ENCODE measurements at regions not wholly inside any gene's neighbourhood (a gene's known extent, or its start where the extent isn't known, plus 50 kb on each side); places are given as distances from the start of the nearest gene placed in this dataset.

DNA sequence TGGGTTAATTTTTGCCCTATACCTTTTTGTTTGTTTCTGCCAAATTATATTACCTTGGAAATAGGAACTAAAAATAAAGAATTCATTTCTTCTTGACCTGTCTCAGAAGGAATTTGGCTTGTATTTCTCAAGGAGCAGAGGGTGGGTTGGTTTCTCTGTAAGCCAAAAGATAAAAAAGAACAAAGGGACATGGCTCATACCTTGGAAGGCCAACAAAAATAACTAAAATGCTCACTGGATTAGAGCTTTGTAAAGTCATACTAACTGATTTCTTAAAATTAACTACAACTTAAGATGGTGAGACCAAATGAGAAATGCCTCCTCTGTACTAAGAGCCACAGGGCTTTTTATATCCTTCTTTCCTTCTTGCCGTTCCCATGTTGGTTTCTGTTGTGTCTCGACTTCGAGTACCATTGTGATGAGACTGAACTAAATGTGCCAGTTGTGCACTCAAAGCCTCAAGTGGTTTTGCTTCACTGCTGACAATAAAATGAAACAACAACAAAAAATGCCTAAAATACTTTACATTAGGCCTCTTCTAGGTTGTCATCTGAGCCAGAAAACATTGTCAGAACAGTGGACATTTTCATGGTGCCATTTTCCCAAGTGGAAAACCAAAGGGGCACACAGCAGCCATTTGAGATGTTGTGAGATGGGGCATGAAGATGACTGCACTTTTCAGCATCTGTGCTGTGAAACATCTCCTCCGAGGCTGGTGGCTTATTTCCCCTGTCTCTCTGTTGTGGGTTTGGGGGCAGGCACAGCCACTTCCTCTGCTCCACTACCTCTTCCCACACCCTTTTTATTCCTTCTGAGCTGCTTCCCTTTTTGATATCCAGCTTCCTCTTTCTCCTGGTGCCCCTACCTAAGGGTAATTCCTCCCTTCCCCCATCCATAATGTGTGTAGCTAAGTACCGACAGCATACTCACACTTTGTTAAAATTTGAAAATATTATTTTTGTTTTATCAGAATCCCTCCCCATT is 51.8 kb upstream of the AGR3 start:
- no peak for DNase-seq (ENCODE audit: low spot score)
- TF ChIP-seq, protein P1, sequence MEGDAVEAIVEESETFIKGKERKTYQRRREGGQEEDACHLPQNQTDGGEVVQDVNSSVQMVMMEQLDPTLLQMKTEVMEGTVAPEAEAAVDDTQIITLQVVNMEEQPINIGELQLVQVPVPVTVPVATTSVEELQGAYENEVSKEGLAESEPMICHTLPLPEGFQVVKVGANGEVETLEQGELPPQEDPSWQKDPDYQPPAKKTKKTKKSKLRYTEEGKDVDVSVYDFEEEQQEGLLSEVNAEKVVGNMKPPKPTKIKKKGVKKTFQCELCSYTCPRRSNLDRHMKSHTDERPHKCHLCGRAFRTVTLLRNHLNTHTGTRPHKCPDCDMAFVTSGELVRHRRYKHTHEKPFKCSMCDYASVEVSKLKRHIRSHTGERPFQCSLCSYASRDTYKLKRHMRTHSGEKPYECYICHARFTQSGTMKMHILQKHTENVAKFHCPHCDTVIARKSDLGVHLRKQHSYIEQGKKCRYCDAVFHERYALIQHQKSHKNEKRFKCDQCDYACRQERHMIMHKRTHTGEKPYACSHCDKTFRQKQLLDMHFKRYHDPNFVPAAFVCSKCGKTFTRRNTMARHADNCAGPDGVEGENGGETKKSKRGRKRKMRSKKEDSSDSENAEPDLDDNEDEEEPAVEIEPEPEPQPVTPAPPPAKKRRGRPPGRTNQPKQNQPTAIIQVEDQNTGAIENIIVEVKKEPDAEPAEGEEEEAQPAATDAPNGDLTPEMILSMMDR (IDR thresholded peaks at IDR 0.05; ENCODE audit: extremely low read depth, missing control alignments), result no peak

DNA sequence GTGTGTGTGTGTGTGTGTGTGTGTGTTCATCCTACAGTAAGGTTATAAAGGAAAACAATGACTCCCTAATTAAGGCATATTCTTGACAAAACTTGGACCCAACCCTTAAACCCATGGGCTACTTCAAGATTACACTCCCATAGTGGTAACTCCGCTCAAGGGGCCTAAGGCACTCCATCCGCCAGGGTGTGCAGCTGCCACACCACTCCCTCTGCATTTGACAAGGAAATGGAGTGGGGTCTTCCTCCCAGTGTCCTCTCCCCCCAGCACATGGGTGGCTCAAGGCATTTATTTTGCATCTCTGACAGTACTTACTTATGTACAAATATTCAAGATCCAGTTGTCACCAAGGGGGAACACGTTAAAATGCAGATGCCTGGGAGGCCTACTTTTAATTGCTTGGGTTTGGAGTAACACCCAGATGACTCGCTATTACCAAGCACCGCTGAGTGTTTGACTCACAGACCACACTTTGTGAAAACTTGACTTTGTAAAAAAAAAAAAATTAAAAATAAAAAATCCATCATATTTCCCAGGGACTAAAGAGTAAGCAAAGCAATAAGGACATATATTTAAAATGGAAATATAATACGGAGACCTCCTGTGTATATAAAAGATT is 53.0 kb upstream of the AGR3 start:
- no peak for DNase-seq (ENCODE audit: low spot score)
- TF ChIP-seq, protein P1 (IDR thresholded peaks at IDR 0.05; ENCODE audit: extremely low read depth, missing control alignments), result no peak

DNA sequence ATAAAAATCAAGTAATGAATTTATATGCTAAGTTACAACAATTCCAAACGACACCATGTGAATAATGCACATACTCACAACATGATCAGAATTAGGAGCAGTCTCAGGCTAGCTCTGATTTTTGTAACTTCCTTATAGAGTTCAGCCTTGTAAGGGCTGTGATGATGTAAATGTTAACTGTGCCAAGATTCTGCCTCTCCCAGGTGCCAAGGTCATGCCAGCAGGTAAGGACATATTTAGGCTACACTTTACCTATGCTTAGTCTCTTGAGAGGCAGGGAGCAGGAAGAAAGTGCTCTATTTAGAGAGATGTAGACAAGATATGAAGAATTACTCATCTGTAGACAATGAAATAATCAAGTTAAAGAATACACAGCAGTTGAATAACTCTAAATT is 53.6 kb upstream of the AGR3 start:
- TF ChIP-seq, protein P1 (IDR thresholded peaks at IDR 0.05; ENCODE audit: extremely low read depth, missing control alignments), result no peak
- no peak for DNase-seq (ENCODE audit: low spot score)

DNA sequence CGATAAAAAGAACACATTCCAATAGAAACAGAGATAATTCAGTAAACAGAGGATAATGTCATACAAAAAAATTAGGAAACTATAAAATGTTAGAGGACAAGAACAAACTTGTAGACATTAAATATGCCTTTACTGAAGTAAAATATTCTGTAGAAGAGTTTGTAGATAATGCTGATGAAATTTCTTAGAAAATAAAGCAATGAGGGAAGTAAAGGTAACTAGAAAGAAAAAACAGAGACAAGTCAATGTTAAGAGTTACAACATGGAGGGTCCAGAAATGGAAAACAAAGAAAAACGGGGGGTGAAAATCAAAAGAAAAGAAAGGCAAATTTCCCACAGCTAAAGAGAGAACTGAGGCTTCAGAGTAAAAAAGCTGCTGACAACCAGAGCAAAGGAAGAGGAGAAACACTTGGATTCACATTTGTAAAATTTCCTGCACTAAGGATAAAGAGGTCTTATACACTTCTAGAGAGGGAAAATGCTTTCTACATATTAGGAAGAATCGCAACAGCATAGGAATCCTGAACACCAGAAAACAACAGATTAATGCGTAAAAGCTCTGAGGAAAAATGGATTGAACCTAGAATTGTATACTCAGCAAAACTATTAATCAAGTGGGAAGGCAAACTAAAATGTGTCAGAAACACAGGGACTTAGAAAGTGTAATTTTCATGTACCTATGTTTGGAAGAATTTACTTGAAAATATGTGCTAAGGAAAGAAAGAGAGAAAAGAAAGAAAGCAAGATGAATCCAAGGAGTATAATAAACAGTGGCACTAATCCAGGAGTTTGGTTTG is 55.0 kb upstream of the AGR3 start:
- no peak for DNase-seq (ENCODE audit: low spot score)
- TF ChIP-seq, protein P1 (IDR thresholded peaks at IDR 0.05; ENCODE audit: extremely low read depth, missing control alignments), result no peak

DNA sequence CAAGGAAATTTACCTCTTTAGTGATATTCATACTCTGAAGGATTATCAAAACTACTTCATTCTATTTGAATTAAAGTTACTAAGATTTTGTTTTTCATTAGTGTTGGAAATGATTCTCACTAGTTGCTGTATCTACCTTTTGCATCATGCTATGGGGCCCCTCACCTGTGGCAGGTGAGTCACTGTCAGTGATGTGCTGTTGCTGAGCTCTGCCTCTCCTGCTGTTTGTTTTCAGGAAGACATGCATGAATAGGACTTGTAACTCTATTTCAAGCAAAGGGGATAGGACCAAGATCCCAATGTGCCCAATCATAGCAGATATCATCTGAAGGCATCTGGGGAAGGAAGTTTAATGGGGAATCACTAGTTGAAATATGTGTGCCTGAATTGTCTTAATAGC is 57.4 kb upstream of the AGR3 start:
- TF ChIP-seq, protein P1 (IDR thresholded peaks at IDR 0.05; ENCODE audit: extremely low read depth, missing control alignments), result no peak

DNA sequence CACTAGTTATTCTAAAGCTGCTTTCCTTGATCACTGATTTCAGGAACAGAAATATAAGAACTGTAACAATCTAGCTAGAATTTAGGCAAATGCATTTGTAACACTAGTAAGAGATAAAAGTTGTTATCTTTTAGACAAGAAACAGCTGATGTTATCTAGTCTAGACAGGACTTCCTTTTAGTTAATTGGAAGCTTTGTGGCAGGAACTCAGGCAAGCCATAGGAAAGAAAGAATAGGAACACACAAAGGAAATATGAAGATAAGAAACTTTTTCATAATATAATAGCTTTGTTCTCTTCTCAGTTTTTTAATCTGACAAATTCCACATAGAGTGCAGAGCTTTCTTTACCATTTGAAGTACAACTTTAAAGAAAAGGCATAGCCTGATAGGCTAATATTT is 59.0 kb upstream of the AGR3 start:
- DNase-seq (ENCODE audit: low spot score), result no peak
- TF ChIP-seq, protein P1 (IDR thresholded peaks at IDR 0.05; ENCODE audit: extremely low read depth, missing control alignments), result no peak

More for the DNA sequence above, 57.4 kb upstream of the AGR3 start:
- no peak for DNase-seq (ENCODE audit: low spot score)

Data from GM20000 (cell line).